ENCODE measurements at regions not wholly inside any gene's neighbourhood (a gene's known extent, or its start where the extent isn't known, plus 50 kb on each side); places are given as distances from the start of the nearest gene placed in this dataset.

- no peak for TF ChIP-seq EZH2phosphoT487 (IDR thresholded peaks at IDR 0.05; ENCODE audit: low read depth)
- no peak for TF ChIP-seq CTCF (IDR thresholded peaks at IDR 0.05; ENCODE audit: low read depth, low read length)
- Histone ChIP-seq H2AFZ (ENCODE audit: low read depth, low read length) (no peak overlapping the region), H3K4me3 (ENCODE audit: low read length) (no peak overlapping the region), H3K9me3 (ENCODE audit: insufficient read depth, low read length) (no peaks in the 10 kb centered on the region), H3K9ac (ENCODE audit: low read length) (no peak overlapping the region), H3K27ac (ENCODE audit: low read length) (no peak overlapping the region), H3K27me3 (ENCODE audit: low read depth, low read length) (no peaks in the 10 kb centered on the region), H4K20me1 (ENCODE audit: insufficient read depth, low read length) (no peaks in the 10 kb centered on the region), H3K4me2 (ENCODE audit: low read length) (no peak overlapping the region), H3K36me3 (replicated peaks; ENCODE audit: low read depth, low read length) (no peaks in the 10 kb centered on the region), H3K79me2 (ENCODE audit: low read length) (no peaks in the 10 kb centered on the region), H3K4me1 (ENCODE audit: low read length) (no peaks in the 10 kb centered on the region)
Measured at GRCh38 chr7:131908714-131909113, 352.3 kb upstream of the PODXL start.

GRCh38 chr7:131905471-131905973, 349.1 kb upstream of the PODXL start:
- TF ChIP-seq EZH2phosphoT487 (IDR thresholded peaks at IDR 0.05; ENCODE audit: low read depth) (no peak), CTCF (IDR thresholded peaks at IDR 0.05; ENCODE audit: low read depth, low read length) (no peak)
- Histone ChIP-seq H3K27me3 (ENCODE audit: low read depth, low read length) (no peaks in the 10 kb centered on the region), H3K4me1 (ENCODE audit: low read length) (no peaks in the 10 kb centered on the region), H3K9ac (ENCODE audit: low read length) (no peak overlapping the region), H3K4me2 (ENCODE audit: low read length) (no peak overlapping the region), H3K4me3 (ENCODE audit: low read length) (no peak overlapping the region), H3K27ac (ENCODE audit: low read length) (no peak overlapping the region), H3K36me3 (replicated peaks; ENCODE audit: low read depth, low read length) (no peaks in the 10 kb centered on the region), H2AFZ (ENCODE audit: low read depth, low read length) (no peak overlapping the region), H4K20me1 (ENCODE audit: insufficient read depth, low read length) (no peaks in the 10 kb centered on the region), H3K9me3 (ENCODE audit: insufficient read depth, low read length) (0 out of 2 replicates have a peak, but pooled peaks cover 3% of the 10 kb centered on the region), H3K79me2 (ENCODE audit: low read length) (no peaks in the 10 kb centered on the region)

GRCh38 chr7:131904760-131905327, 348.4 kb upstream of the PODXL start:
- Histone ChIP-seq H3K27me3 (ENCODE audit: low read depth, low read length) (no peaks in the 10 kb centered on the region), H3K4me1 (ENCODE audit: low read length) (no peaks in the 10 kb centered on the region), H3K79me2 (ENCODE audit: low read length) (no peaks in the 10 kb centered on the region), H3K9ac (ENCODE audit: low read length) (no peak overlapping the region), H3K9me3 (ENCODE audit: insufficient read depth, low read length) (0 out of 2 replicates have a peak, but pooled peaks cover 3% of the 10 kb centered on the region), H4K20me1 (ENCODE audit: insufficient read depth, low read length) (no peaks in the 10 kb centered on the region), H3K27ac (ENCODE audit: low read length) (no peak overlapping the region), H3K4me3 (ENCODE audit: low read length) (no peak overlapping the region), H3K36me3 (replicated peaks; ENCODE audit: low read depth, low read length) (no peaks in the 10 kb centered on the region), H2AFZ (ENCODE audit: low read depth, low read length) (no peak overlapping the region), H3K4me2 (ENCODE audit: low read length) (no peak overlapping the region)
- TF ChIP-seq CTCF (IDR thresholded peaks at IDR 0.05; ENCODE audit: low read depth, low read length) (no peak), EZH2phosphoT487 (IDR thresholded peaks at IDR 0.05; ENCODE audit: low read depth) (no peak)

GRCh38 chr7:131903315-131903714, 346.9 kb upstream of the PODXL start:
- no peak overlapping the region for H3K4me3 ChIP-seq (ENCODE audit: low read length)
- H3K9ac ChIP-seq (ENCODE audit: low read length) = no peak overlapping the region
- H3K79me2 ChIP-seq (ENCODE audit: low read length) = no peaks in the 10 kb centered on the region
- no peak overlapping the region for H2AFZ ChIP-seq (ENCODE audit: low read depth, low read length)
- TF ChIP-seq EZH2phosphoT487 (IDR thresholded peaks at IDR 0.05; ENCODE audit: low read depth) (no peak), CTCF (IDR thresholded peaks at IDR 0.05; ENCODE audit: low read depth, low read length) (no peak)
- 0 out of 2 replicates have a peak, but pooled peaks cover 3% of the 10 kb centered on the region for H3K9me3 ChIP-seq (ENCODE audit: insufficient read depth, low read length)
- H4K20me1 ChIP-seq (ENCODE audit: insufficient read depth, low read length) = no peaks in the 10 kb centered on the region
- no peaks in the 10 kb centered on the region for H3K4me1 ChIP-seq (ENCODE audit: low read length)
- no peak overlapping the region for H3K27ac ChIP-seq (ENCODE audit: low read length)
- H3K27me3 ChIP-seq (ENCODE audit: low read depth, low read length) = no peaks in the 10 kb centered on the region
- H3K4me2 ChIP-seq (ENCODE audit: low read length) = no peak overlapping the region
- H3K36me3 ChIP-seq (replicated peaks; ENCODE audit: low read depth, low read length) = no peaks in the 10 kb centered on the region

Data from OCI-LY3 (cell line).